Mesothelial cell of epicardium (in vitro differentiated cells): ENCODE measurements at regions not wholly inside any gene's neighbourhood (a gene's known extent, or its start where the extent isn't known, plus 50 kb on each side); places are given as distances from the start of the nearest gene placed in this dataset.

Experiments
- DNase-seq, 2 experiments: peaks; one replicate each; pipeline ENCODE4 v3.0.0; 2021; ENCODE audit warnings: low spot score in 2 of 2; ENCODE audit not compliant: unreplicated experiment in 2 of 2
- H3K27ac Mint-ChIP-seq: 2 replicates; pipeline ENCODE4 v1.8.0; 2021; ENCODE audit warnings: mixed read lengths
- H3K27me3 Mint-ChIP-seq: 2 replicates; pipeline ENCODE4 v1.8.0; 2021; ENCODE audit warnings: low read depth, mixed read lengths
- H3K36me3 Mint-ChIP-seq: 2 replicates; pipeline ENCODE4 v1.8.0; 2021; ENCODE audit warnings: mixed read lengths
- H3K4me1 Mint-ChIP-seq: 2 replicates; pipeline ENCODE4 v1.8.0; 2021; ENCODE audit warnings: mixed read lengths
- H3K4me3 Mint-ChIP-seq: 2 replicates; pipeline ENCODE4 v1.8.0; 2021; ENCODE audit warnings: mild to moderate bottlenecking, moderate library complexity, mixed read lengths
- H3K9me3 Mint-ChIP-seq: 2 replicates; pipeline ENCODE4 v1.8.0; 2021; ENCODE audit warnings: mixed read lengths
- CTCF ChIP-seq: fragments of 200-600 bp; sonication (generic); IDR thresholded peaks from one replicate; pipeline ENCODE4 v1.5.0; 2021; ENCODE audit warnings: antibody characterized with exemption; ENCODE audit not compliant: unreplicated experiment

GRCh38 chr1:2875707-2876561 lies 74.4 kb upstream of the TTC34 start:
- DNase-seq, result no peak
- H3K4me3 Mint-ChIP-seq, result no peak overlapping the region
- H3K27me3 Mint-ChIP-seq, result no peaks in the 10 kb centered on the region
- no peak overlapping the region for H3K27ac Mint-ChIP-seq
- H3K36me3 Mint-ChIP-seq, result peaks cover 3% of the 10 kb centered on the region
- TF ChIP-seq CTCF, result no peak
- H3K9me3 Mint-ChIP-seq, result peaks cover 1% of the 10 kb centered on the region
- H3K4me1 Mint-ChIP-seq, result no peaks in the 10 kb centered on the region

- Mint-ChIP-seq H3K4me3 (no peak overlapping the region), H3K9me3 (no peaks in the 10 kb centered on the region), H3K4me1 (no peaks in the 10 kb centered on the region), H3K27ac (no peak overlapping the region), H3K36me3 (no peaks in the 10 kb centered on the region), H3K27me3 (no peaks in the 10 kb centered on the region)
- no peak for TF ChIP-seq CTCF
- no peak for DNase-seq
These were observed 75.4 kb upstream of the TTC34 start for GRCh38 chr1:2876846-2877245.

GRCh38 chr1:2877391-2877790 lies 75.9 kb upstream of the TTC34 start:
- Mint-ChIP-seq H3K4me3 (no peak overlapping the region), H3K36me3 (no peaks in the 10 kb centered on the region), H3K27me3 (no peaks in the 10 kb centered on the region), H3K27ac (no peak overlapping the region), H3K4me1 (no peaks in the 10 kb centered on the region), H3K9me3 (no peaks in the 10 kb centered on the region)
- DNase-seq, result no peak
- no peak for TF ChIP-seq CTCF

- no peak for DNase-seq
- no peaks in the 10 kb centered on the region for H3K36me3 Mint-ChIP-seq
- H3K9me3 Mint-ChIP-seq, result no peaks in the 10 kb centered on the region
- no peaks in the 10 kb centered on the region for H3K4me1 Mint-ChIP-seq
- H3K4me3 Mint-ChIP-seq, result no peak overlapping the region
- TF ChIP-seq CTCF, result no peak
- H3K27ac Mint-ChIP-seq, result no peak overlapping the region
- no peaks in the 10 kb centered on the region for H3K27me3 Mint-ChIP-seq
These were observed 77.1 kb upstream of the TTC34 start for GRCh38 chr1:2878591-2878990.

GRCh38 chr1:2879026-2879425 lies 77.5 kb upstream of the TTC34 start:
- Mint-ChIP-seq H3K27ac (no peak overlapping the region), H3K4me3 (no peak overlapping the region), H3K36me3 (no peaks in the 10 kb centered on the region), H3K9me3 (no peaks in the 10 kb centered on the region), H3K27me3 (no peaks in the 10 kb centered on the region), H3K4me1 (no peaks in the 10 kb centered on the region)
- DNase-seq, result no peak
- no peak for TF ChIP-seq CTCF
